GM21447 (cell line): ENCODE measurements at regions not wholly inside any gene's neighbourhood (a gene's known extent, or its start where the extent isn't known, plus 50 kb on each side); places are given as distances from the start of the nearest gene placed in this dataset.

Experiments
- ATAC-seq: cut with Tn5 transposase; IDR thresholded peaks from one replicate; pipeline ENCODE4 v1.9.1; 2021; ENCODE audit not compliant: unreplicated experiment

GRCh38 chr4:60250657-60251056 is 949.5 kb upstream of the ADGRL3 start:
- ATAC-seq, result no peak

- ATAC-seq, result no peak
Measured at GRCh38 chr4:60259781-60260180, 940.3 kb upstream of the ADGRL3 start.

GRCh38 chr4:60266505-60266904 is 933.6 kb upstream of the ADGRL3 start:
- ATAC-seq, result no peak

GRCh38 chr4:60296386-60296785 is 903.7 kb upstream of the ADGRL3 start:
- ATAC-seq, result no peak

GRCh38 chr4:60313611-60314178 is 886.4 kb upstream of the ADGRL3 start:
- no peak for ATAC-seq

GRCh38 chr4:60314416-60314815 is 885.7 kb upstream of the ADGRL3 start:
- ATAC-seq, result no peak

GRCh38 chr4:60315586-60315985 is 884.5 kb upstream of the ADGRL3 start:
- ATAC-seq, result no peak

GRCh38 chr4:60326735-60327134 is 873.4 kb upstream of the ADGRL3 start:
- no peak for ATAC-seq

- ATAC-seq, result no peak
Measured at GRCh38 chr4:60327651-60328050, 872.5 kb upstream of the ADGRL3 start.

- no peak for ATAC-seq
Measured at GRCh38 chr4:60344908-60345307, 855.2 kb upstream of the ADGRL3 start.

GRCh38 chr4:60345392-60345791 is 854.7 kb upstream of the ADGRL3 start:
- no peak for ATAC-seq

GRCh38 chr4:60359746-60360367 is 840.3 kb upstream of the ADGRL3 start:
- ATAC-seq, result no peak

GRCh38 chr4:60365176-60365575 is 835.0 kb upstream of the ADGRL3 start:
- ATAC-seq, result no peak

- no peak for ATAC-seq
Measured at GRCh38 chr4:60366661-60367060, 833.5 kb upstream of the ADGRL3 start.

- no peak for ATAC-seq
Measured at GRCh38 chr4:60368986-60369385, 831.1 kb upstream of the ADGRL3 start.

GRCh38 chr4:60378010-60378409 is 822.1 kb upstream of the ADGRL3 start:
- no peak for ATAC-seq

GRCh38 chr4:60384516-60384915 is 815.6 kb upstream of the ADGRL3 start:
- no peak for ATAC-seq

GRCh38 chr4:60389633-60390032 is 810.5 kb upstream of the ADGRL3 start:
- ATAC-seq, result no peak

GRCh38 chr4:60396341-60397049 is 803.6 kb upstream of the ADGRL3 start:
- no peak for ATAC-seq

GRCh38 chr4:60400593-60400992 is 799.5 kb upstream of the ADGRL3 start:
- ATAC-seq, result no peak

GRCh38 chr4:60404027-60404426 is 796.1 kb upstream of the ADGRL3 start:
- no peak for ATAC-seq

GRCh38 chr4:60422439-60422838 is 777.7 kb upstream of the ADGRL3 start:
- no peak for ATAC-seq
